ENCODE measurements at regions not wholly inside any gene's neighbourhood (a gene's known extent, or its start where the extent isn't known, plus 50 kb on each side); places are given as distances from the start of the nearest gene placed in this dataset.
"Not testable (repeated sequence)": the region's sequence is repeated elsewhere in the genome, so short reads cannot be mapped to it uniquely, and the experiment has no call there.

- no peak for DNase-seq
Observed at GRCh38 chr13:112150352-112150751, 83.4 kb downstream of the SOX1 start.

DNA sequence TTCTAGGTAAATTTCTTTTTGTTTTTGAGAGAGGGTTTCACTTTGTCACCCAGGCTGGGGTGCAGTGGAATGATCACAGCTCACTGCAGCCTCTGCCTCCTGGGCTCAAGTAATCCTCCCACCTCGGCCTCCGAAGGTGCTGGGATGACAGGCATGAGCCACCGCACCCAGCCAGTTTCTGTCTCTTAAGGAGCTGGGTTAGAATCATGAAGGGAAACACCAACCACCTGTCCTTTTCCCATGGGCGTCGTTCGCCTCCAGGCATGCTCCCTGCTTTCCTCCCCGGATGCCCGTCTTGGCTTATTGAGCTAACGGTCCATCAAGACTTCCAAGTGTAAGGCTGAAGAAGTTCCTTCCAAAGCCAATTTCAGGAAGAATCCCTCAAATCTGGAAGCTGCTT, 85.9 kb downstream of the SOX1 start:
- DNase-seq, result no peak

GRCh38 chr13:112153364-112153763, 86.4 kb downstream of the SOX1 start:
- no peak for DNase-seq

GRCh38 chr13:112153846-112154245, 86.9 kb downstream of the SOX1 start:
- DNase-seq, result no peak

- DNase-seq, result no peak
Observed at GRCh38 chr13:112154301-112155060, 87.5 kb downstream of the SOX1 start.

DNA sequence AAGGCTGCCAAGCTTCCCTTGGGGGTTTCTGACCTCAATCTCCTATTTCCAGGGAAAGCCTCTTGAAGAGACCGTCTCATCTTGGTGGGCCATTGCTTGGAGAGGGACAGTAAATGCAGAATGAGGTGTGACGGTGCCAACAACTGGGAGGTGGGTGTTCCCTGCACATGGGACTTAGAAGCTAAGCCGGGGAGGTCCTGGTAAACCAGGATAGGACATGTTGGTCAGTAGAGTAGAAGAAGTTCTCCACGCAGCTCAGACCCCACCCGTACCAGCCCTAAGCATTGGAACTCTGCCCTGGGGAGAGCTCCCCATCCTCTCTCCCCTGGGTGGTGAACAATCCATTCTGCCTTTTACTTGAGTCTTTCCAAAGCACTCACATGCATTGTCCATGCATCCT, 92.0 kb downstream of the SOX1 start:
- DNase-seq, result no peak

DNA sequence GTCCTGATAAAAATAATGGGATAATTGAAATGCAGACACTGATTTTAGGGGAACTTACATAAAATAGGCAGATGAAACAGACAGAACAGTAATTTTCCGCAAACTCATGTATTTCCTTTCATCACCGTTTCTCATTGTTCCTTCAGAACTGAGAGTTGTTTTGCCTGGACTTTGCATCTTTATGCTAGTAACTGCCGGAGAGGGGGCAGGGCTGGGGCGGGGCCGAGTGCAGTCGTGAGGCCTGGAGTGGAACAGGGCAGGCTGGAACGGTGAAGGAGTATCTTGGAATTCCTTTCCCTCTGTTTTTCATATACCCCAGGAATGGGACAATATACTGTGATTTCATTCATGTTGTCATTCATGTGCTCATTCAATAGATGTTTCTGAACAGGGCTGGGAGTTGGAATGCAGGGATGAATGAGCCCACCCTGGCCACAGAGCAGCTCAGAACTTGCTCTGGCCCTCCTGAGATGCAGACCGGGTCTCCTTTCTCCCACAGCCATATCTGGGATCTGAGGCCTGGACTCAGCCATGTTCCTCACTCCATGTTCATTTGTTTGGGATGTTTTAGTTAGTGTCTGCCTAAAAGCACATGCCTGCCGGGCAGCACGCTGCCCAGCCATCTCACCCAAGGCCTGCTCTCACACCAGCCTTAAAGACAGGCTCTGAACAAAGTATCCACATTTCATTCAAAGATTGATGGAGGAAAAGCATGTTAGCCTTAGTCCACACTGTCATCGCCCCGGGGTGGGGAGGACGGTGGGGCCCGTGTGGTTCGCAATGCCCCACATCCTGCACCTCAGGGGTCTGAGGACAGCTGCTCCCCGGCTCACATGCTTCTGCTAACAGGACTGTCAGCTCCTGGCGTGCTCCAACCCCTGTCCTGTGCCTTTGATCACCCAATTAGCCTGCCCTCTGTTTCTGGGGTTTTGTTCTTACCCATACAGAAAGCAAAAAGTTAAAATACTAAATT, 92.9 kb downstream of the SOX1 start:
- DNase-seq, result no peak

- no peak for DNase-seq
Observed at GRCh38 chr13:112160558-112160957, 93.6 kb downstream of the SOX1 start.

GRCh38 chr13:112161521-112162301, 94.8 kb downstream of the SOX1 start:
- no peak for DNase-seq

- not testable (repeated sequence) for DNase-seq
Observed at GRCh38 chr13:112163691-112164660, 97.0 kb downstream of the SOX1 start.

- DNase-seq, result no peak
Observed at GRCh38 chr13:112165712-112166111, 98.8 kb downstream of the SOX1 start.

DNA sequence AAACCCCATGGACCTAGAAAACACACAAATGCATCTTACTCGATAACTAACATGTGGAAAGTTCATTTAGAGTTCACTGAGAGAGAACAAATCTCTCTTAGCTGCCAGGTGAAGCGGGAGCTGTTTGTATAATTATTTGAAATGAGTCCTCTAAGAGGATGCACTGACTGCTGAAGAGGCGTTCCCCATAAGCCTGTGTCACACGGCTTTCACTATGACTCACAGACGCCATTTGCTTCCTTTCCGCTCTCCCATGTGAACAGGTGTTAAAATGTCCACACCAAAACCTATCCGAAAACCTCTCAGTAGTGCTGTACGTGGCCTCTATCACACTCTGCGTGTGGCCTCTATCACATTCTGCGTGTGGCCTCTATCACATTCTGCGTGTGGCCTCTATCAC, 101.8 kb downstream of the SOX1 start:
- no peak for DNase-seq

DNA sequence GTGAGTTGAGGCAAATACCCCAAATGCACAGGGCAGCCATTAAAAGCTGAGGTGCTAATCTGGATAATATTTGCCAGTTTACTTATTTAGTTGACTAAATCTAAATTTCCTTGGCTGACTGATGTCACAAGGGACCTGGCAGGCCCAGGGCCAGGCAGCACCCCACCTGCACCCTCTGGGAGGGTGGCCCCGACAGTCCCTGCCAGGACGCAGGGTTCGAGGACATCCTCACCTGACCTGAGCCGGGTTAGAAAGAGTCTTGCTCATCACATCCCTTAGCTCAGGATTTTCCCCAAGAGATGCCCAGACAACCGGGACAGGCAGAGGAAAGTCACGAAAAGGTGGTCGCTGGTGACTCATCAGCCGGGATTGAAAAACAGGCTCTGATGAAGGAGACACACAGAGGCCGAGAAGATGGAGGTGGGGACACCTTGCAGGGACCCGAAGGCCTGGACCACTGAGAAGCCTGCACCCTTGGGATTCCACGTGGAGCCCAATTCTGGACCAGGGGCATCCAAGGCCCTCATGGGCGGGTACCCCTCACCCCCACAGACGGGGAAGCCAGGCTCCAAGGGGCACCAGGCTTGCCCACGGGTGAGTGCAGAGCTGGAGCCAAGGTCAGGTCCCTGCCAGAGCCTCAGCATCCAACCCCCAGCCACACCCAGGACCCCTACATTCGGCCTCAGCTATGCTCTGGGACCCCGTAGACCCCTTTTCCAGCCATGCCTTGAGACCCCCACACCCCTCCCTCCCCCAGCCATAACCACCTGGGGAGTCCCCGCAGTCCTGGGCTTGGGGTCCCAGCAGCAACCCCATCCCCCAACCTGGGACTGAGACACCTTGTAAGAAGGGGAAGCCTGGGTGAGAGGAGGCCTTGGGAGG, 103.2 kb downstream of the SOX1 start:
- DNase-seq, result no peak

DNA sequence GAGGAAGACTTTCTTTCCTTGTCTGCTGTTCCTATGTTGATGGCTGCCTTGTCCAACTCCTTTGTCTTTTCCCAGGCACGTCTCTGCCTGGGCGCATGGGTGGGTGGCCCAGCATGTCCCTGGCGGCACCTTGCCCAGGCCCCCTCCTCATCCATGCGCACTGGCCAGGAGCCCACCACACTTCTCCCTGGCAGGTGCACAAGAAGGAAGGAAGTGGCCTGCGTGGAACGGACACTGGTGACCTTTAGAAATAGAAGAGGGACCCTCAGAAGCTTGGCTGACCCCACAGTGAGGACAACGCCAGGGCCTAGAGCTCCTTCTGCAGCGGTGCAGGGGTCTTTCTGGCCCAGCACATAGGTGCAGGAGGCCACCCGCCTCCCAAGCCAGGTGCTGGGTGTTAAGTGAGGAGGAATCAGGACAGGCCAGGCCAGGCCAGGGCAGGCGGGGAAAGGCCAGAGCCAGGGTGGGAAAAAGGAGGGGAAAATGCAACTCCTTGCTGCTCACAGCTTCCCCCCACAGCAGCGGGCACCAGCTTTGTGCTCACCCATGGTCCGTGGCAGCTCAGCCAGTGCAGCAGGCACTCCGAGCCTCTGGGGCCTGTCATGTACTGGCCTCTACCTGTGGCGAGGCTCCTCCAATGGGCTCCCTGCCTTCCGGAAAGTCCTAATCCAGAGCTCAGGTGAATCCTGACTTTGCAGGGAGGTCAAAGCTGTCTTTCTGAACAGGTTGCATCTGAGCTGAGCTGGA, 104.0 kb downstream of the SOX1 start:
- no peak for DNase-seq

DNA sequence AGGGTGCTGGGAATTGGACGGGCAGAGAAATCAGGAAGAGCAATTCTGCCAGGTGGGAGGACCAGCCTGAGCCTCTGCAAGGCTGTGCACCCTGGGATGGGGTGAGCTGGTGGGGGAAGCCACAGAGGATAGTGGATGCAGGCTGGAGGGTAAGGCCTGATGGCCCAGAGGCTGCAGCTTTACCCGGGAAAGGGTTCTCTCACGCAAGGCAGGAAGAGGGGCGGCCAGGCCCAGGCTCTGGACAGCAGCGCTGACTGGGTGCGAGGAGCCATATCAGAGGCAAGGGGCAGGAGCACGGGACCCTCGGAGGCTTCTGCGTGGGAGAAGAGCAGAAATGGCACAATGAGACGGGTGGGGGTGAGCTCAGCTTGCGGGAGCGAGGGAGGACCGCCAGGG, 104.6 kb downstream of the SOX1 start:
- no peak for DNase-seq

DNA sequence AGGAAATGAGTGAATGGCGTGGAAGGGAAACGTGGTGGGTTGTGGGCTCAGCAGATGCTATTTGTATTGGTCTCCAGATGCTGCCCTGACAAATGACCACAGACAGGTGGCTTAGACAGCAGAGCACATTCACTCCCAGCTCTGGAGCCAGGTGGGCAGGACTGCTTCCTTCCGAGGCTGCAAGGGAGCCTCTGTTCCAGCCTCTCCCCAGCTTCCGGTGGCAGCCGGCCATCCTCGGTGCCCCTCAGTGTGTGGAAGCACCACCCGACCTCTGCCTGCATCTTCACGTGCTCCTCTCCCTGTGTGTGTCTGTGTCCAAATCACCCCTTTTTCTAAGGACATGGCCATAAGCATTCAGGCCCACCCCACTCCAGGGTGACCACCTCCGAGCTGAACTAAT, 105.1 kb downstream of the SOX1 start:
- DNase-seq, result no peak

DNA sequence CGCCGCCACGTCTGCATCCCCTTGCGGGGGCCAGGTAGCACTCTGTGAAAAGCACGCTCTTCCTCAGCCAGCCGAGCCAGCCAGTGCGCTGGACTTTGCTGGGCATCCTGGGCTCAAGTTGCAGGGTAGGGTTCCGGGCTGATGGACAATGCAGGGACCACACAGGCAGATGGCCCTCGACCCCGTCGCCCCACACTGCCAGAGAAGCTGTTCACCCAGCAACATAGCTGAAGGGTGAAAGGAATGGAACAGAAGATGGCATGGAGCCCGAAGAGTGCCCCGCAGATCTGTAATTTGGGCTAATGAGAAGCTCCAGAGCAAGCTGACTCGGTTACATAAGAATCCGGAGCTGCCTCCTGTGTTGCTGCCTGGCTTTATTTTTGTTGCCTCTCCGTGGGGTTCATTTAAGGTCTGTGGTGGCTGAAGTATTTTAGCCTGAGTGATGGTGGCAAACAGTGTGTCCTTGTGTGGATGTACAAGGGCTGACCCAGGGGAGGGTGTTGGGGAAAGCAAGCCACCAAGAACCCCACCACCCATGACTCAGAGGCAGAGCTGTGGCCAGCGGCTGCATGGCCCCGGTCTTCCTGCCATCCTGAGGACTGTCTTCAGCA, 105.8 kb downstream of the SOX1 start:
- DNase-seq, result no peak

- peak; percentile 25 for DNase-seq
Observed at GRCh38 chr13:112174476-112175110, 107.6 kb downstream of the SOX1 start.
